Endodermal cell (in vitro differentiated cells): ENCODE measurements at regions not wholly inside any gene's neighbourhood (a gene's known extent, or its start where the extent isn't known, plus 50 kb on each side); places are given as distances from the start of the nearest gene placed in this dataset.

ENCODE experiments used
- DNase-seq: peaks from one replicate; pipeline ENCODE4 v3.0.0-alpha.2; 2017
- H3K27ac ChIP-seq: 2 replicates; pipeline ENCODE4 v1.5.1; 2013; ENCODE audit warnings: mild to moderate bottlenecking, low read depth, low read length, moderate library complexity
- H3K27me3 ChIP-seq: 2 replicates; pipeline ENCODE4 v1.6.1; 2013; ENCODE audit warnings: mild to moderate bottlenecking, low read length, moderate library complexity; ENCODE audit not compliant: insufficient read depth, control insufficient read depth, poor library complexity, severe bottlenecking
- H3K36me3 ChIP-seq: 2 replicates; pipeline ENCODE4 v1.7.0; 2013; ENCODE audit warnings: mild to moderate bottlenecking, low read length, moderate library complexity; ENCODE audit not compliant: control insufficient read depth, insufficient read depth
- H3K4me1 ChIP-seq: one replicate; pipeline ENCODE4 v1.7.0; 2013; ENCODE audit warnings: low read length; ENCODE audit not compliant: control insufficient read depth, insufficient read depth
- H3K4me3 ChIP-seq: 2 replicates; pipeline ENCODE4 v1.5.1; 2013; ENCODE audit warnings: mild to moderate bottlenecking, low read length, moderate library complexity
- H3K9ac ChIP-seq: 2 replicates; pipeline ENCODE4 v1.6.1; 2013; ENCODE audit warnings: mild to moderate bottlenecking, low read length, moderate library complexity; ENCODE audit not compliant: poor library complexity, severe bottlenecking; ENCODE audit errors: extremely low read depth
- H3K9me3 ChIP-seq: 2 replicates; pipeline ENCODE4 v1.6.1; 2013; ENCODE audit warnings: mild to moderate bottlenecking, low read length, moderate library complexity; ENCODE audit not compliant: control insufficient read depth
- H3K27ac Mint-ChIP-seq: 2 replicates; pipeline ENCODE4 v1.8.0; 2020; ENCODE audit warnings: mixed read lengths
- H3K27me3 Mint-ChIP-seq: 2 replicates; pipeline ENCODE4 v1.8.0; 2021; ENCODE audit warnings: mild to moderate bottlenecking, mixed read lengths; ENCODE audit not compliant: insufficient read depth
- H3K36me3 Mint-ChIP-seq: 2 replicates; pipeline ENCODE4 v1.8.0; 2020; ENCODE audit warnings: low read depth, mixed read lengths
- H3K4me1 Mint-ChIP-seq: 2 replicates; pipeline ENCODE4 v1.8.0; 2020; ENCODE audit warnings: mixed read lengths
- H3K4me3 Mint-ChIP-seq: 2 replicates; pipeline ENCODE4 v1.8.0; 2020; ENCODE audit warnings: mild to moderate bottlenecking, moderate library complexity, mixed read lengths
- H3K9me3 Mint-ChIP-seq: 2 replicates; pipeline ENCODE4 v1.8.0; 2020; ENCODE audit warnings: mild to moderate bottlenecking, mixed read lengths
- CTCF ChIP-seq: fragments of 200-600 bp; sonication (generic); conservative IDR thresholded peaks from 2 replicates; pipeline ENCODE4 v1.5.0; 2021; ENCODE audit warnings: antibody characterized with exemption, mild to moderate bottlenecking
- WGBS, 2 experiments: methylation state at CpG; one replicate each; pipeline versions ENCODE4 v1.1.5 to v1.1.7; 2013; ENCODE audit warnings: missing lambda C conversion rate in 2 of 2, mixed read lengths in 1 of 2; ENCODE audit not compliant: insufficient coverage in 1 of 2, insufficient read length in 1 of 2; 5-methylcytosine and 5-hydroxymethylcytosine counted together

- no peaks in the 10 kb centered on the region for H3K4me1 Mint-ChIP-seq
- Histone ChIP-seq H3K4me1 (no peaks in the 10 kb centered on the region), H3K4me3 (no peak overlapping the region), H3K27me3 (no peaks in the 10 kb centered on the region), H3K27ac (no peak overlapping the region), H3K9ac (no peak overlapping the region), H3K36me3 (no peaks in the 10 kb centered on the region), H3K9me3 (no peaks in the 10 kb centered on the region)
- H3K9me3 Mint-ChIP-seq, result no peaks in the 10 kb centered on the region
- no peak overlapping the region for H3K27ac Mint-ChIP-seq
- no peaks in the 10 kb centered on the region for H3K36me3 Mint-ChIP-seq
- no peak for TF ChIP-seq CTCF
- H3K4me3 Mint-ChIP-seq, result no peak overlapping the region
- no peak for DNase-seq
- 90% methylated on average over 2 of the region's 2 CpGs; no CpG with 5 or more reads in 1 of the 2 experiments for WGBS, 2 experiments
- H3K27me3 Mint-ChIP-seq, result peaks cover 6% of the 10 kb centered on the region
Measured at GRCh38 chr6:132139611-132140010, 188.4 kb upstream of the CCN2 start.

- Mint-ChIP-seq H3K27me3 (peaks cover 6% of the 10 kb centered on the region), H3K27ac (no peak overlapping the region), H3K4me3 (no peak overlapping the region), H3K9me3 (no peaks in the 10 kb centered on the region), H3K4me1 (peaks cover 4% of the 10 kb centered on the region), H3K36me3 (no peaks in the 10 kb centered on the region)
- Histone ChIP-seq H3K4me1 (no peaks in the 10 kb centered on the region), H3K4me3 (no peak overlapping the region), H3K36me3 (no peaks in the 10 kb centered on the region), H3K27me3 (no peaks in the 10 kb centered on the region), H3K9me3 (no peaks in the 10 kb centered on the region), H3K27ac (no peak overlapping the region), H3K9ac (no peak overlapping the region)
- DNase-seq, result no peak
- no peak for TF ChIP-seq CTCF
- WGBS, 2 experiments, result 80% methylated on average over 3 of the region's 3 CpGs; no CpG with 5 or more reads in 1 of the 2 experiments
Measured at GRCh38 chr6:132136981-132137380, 185.8 kb upstream of the CCN2 start.

DNA sequence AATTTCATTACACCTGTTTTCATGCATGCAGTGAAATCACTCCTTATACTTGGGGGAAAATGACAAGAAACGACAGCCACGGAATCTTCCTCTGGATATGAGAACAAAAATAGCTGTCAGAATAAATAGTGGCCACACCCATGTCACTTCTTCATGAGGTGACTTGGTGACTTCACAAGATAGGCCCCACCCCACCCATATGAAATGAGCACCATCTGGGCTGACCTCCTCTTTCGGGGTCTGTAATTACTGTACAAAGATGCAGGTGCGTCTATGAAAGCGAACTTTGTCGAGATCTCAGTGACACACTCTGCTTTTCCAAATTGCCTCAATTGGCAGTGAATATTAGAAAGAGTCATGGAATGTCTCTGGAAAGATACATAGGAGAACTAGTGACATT is 184.2 kb upstream of the CCN2 start:
- no peaks in the 10 kb centered on the region for H3K9me3 ChIP-seq
- Mint-ChIP-seq H3K27ac (no peak overlapping the region), H3K4me3 (no peak overlapping the region), H3K4me1 (peaks cover 9% of the 10 kb centered on the region), H3K9me3 (no peaks in the 10 kb centered on the region), H3K27me3 (peaks cover 6% of the 10 kb centered on the region), H3K36me3 (no peaks in the 10 kb centered on the region)
- DNase-seq, result no peak
- no peaks in the 10 kb centered on the region for H3K36me3 ChIP-seq
- TF ChIP-seq CTCF, result no peak
- no peaks in the 10 kb centered on the region for H3K27me3 ChIP-seq
- no peak overlapping the region for H3K4me3 ChIP-seq
- 96 to 97% methylated on average over 5 to 6 of the region's 6 CpGs for WGBS, 2 experiments
- no peak overlapping the region for H3K27ac ChIP-seq
- H3K4me1 ChIP-seq, result no peaks in the 10 kb centered on the region
- no peak overlapping the region for H3K9ac ChIP-seq
